ENCODE measurements at regions not wholly inside any gene's neighbourhood (a gene's known extent, or its start where the extent isn't known, plus 50 kb on each side); places are given as distances from the start of the nearest gene placed in this dataset.
A peak's percentile ranks its signal among the peaks of the same experiment; 100 is the strongest.

DNA sequence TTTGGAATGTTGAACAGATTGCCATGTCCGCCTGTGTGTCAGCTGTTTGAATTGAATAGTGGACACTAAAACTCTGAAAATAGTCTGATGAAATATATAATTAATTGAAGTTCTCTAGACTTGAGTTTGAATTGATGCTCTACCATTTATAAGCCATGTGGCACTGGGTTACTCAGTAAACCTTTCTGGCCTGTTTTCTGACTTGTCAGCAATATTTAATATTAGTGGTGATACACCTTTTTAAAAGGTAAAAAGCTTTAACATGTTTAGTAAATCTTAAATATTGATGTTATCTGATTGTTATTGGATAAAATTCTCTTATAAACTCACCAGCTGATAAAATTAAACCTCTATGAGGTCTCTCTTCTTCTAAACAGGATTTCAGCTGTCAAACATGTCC is 695.4 kb upstream of the HS3ST1 start:
- CTCF ChIA-PET = no interaction called here
- POLR2A ChIA-PET = no interaction called here
- Histone ChIP-seq H3K4me1 (no peaks in the 10 kb centered on the region), H3K4me3 (no peak overlapping the region), H3K27ac (no peak overlapping the region), H3K4me2 (no peak overlapping the region), H3K9me3 (no peaks in the 10 kb centered on the region)
- peak; percentile 58 for TF ChIP-seq MAFK (IDR thresholded peaks at IDR 0.05; ENCODE audit: partially characterized antibody)
- TF ChIP-seq CBX2 (IDR thresholded peaks at IDR 0.05; ENCODE audit: borderline replicate concordance, low read depth) = no peak
- no peak for DNase-seq (ENCODE audit: low read depth in 1 of 2, low spot score in 1 of 2)
- ATAC-seq = no peak
- no peak for FAIRE-seq
- 0% methylated on average over 1 of the region's 1 CpG for WGBS (ENCODE audit: missing lambda C conversion rate)

DNA sequence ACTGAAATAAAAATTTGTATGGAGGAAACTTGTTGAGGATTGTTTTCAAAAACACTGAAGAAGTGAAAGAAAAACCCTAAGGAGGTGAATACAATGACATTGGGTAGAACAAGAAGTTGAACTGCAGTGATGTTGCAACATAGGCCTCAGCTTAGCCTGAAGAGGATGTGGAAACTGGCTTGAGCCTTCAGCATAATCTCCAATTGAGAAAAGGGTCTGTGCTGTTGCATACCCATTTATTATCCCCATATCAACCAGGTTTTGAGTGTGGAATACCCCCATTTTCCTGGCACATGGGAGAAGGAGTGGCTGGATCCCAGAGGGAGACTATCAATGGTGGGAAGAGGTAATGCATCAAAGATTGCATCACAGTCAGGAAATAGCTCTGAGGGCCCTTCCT is 695.0 kb upstream of the HS3ST1 start:
- Histone ChIP-seq H3K4me2 (no peak overlapping the region), H3K4me3 (no peak overlapping the region), H3K9me3 (no peaks in the 10 kb centered on the region), H3K4me1 (no peaks in the 10 kb centered on the region), H3K27ac (no peak overlapping the region)
- TF ChIP-seq RFX5 (IDR thresholded peaks at IDR 0.05) = no peak
- ChIA-PET POLR2A (no interaction called here), CTCF (no interaction called here)
- no peak for DNase-seq (ENCODE audit: low read depth in 1 of 2, low spot score in 1 of 2)
- ATAC-seq = no peak
- FAIRE-seq = no peak

DNA sequence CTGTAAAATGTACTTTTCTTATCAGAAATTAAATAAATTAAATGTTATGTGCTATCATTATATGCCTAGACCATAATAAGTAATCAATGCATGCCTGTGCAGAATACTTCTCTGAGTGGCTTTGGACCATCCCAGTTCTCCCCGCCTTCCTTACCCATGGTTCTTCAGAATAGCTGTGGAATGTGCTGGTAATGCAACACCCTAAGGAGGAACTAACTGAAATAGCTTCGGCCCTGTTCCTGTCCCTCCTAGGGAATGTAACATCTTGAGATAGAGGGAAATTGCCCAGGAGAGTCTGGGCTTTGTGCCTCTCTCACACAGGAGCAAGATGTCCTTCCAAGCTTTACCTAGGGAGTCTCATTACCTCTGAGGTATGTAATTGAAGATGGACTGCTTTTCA is 693.6 kb upstream of the HS3ST1 start:
- Histone ChIP-seq H3K4me2 (no peak overlapping the region), H3K4me3 (no peak overlapping the region), H3K4me1 (no peaks in the 10 kb centered on the region), H3K27ac (no peak overlapping the region), H3K9me3 (no peaks in the 10 kb centered on the region)
- ATAC-seq (no peak), FAIRE-seq (no peak), DNase-seq (ENCODE audit: low read depth in 1 of 2, low spot score in 1 of 2) (no peak)
- POLR2A ChIA-PET = no interaction called here
- TF ChIP-seq SREBF2 (IDR thresholded peaks at IDR 0.05) (no peak), RAD21 (conservative IDR thresholded peaks at IDR 0.05 in 1 of 2, IDR thresholded peaks at IDR 0.05 in 1 of 2) (no peak), HOXB13 (CRISPR knock-in tag; IDR thresholded peaks at IDR 0.05; ENCODE audit: low read depth) (no peak)
- TF ChIP-seq, protein P1, sequence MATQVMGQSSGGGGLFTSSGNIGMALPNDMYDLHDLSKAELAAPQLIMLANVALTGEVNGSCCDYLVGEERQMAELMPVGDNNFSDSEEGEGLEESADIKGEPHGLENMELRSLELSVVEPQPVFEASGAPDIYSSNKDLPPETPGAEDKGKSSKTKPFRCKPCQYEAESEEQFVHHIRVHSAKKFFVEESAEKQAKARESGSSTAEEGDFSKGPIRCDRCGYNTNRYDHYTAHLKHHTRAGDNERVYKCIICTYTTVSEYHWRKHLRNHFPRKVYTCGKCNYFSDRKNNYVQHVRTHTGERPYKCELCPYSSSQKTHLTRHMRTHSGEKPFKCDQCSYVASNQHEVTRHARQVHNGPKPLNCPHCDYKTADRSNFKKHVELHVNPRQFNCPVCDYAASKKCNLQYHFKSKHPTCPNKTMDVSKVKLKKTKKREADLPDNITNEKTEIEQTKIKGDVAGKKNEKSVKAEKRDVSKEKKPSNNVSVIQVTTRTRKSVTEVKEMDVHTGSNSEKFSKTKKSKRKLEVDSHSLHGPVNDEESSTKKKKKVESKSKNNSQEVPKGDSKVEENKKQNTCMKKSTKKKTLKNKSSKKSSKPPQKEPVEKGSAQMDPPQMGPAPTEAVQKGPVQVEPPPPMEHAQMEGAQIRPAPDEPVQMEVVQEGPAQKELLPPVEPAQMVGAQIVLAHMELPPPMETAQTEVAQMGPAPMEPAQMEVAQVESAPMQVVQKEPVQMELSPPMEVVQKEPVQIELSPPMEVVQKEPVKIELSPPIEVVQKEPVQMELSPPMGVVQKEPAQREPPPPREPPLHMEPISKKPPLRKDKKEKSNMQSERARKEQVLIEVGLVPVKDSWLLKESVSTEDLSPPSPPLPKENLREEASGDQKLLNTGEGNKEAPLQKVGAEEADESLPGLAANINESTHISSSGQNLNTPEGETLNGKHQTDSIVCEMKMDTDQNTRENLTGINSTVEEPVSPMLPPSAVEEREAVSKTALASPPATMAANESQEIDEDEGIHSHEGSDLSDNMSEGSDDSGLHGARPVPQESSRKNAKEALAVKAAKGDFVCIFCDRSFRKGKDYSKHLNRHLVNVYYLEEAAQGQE (IDR thresholded peaks at IDR 0.05) = no peak
- WGBS (ENCODE audit: missing lambda C conversion rate) = 0% methylated on average over 2 of the region's 2 CpGs
- CTCF ChIA-PET = no interaction called here

- 4% methylated on average over 2 of the region's 2 CpGs for WGBS (ENCODE audit: missing lambda C conversion rate)
Observed at GRCh38 chr4:12120968-12121367, 692.3 kb upstream of the HS3ST1 start.

More at GRCh38 chr4:12120968-12121367, 692.3 kb upstream of the HS3ST1 start:
- TF ChIP-seq CHD4 (IDR thresholded peaks at IDR 0.05; ENCODE audit: borderline replicate concordance) (no peak), PHF8 (IDR thresholded peaks at IDR 0.05; ENCODE audit: borderline replicate concordance, low read depth) (no peak), FOSB (CRISPR knock-in tag; IDR thresholded peaks at IDR 0.05) (no peak), ATOH8 (CRISPR knock-in tag; IDR thresholded peaks at IDR 0.05; ENCODE audit: low read depth) (no peak), ELK1 (IDR thresholded peaks at IDR 0.05; ENCODE audit: low read depth, low read length) (no peak), HEYL (CRISPR knock-in tag; IDR thresholded peaks at IDR 0.05) (no peak)
- TF ChIP-seq, protein P2, sequence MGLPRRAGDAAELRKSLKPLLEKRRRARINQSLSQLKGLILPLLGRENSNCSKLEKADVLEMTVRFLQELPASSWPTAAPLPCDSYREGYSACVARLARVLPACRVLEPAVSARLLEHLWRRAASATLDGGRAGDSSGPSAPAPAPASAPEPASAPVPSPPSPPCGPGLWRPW (IDR thresholded peaks at IDR 0.05) = no peak
- POLR2A ChIA-PET = no interaction called here
- ATAC-seq (no peak), DNase-seq (ENCODE audit: low read depth in 1 of 2, low spot score in 1 of 2) (no peak), FAIRE-seq (no peak)
- Histone ChIP-seq H3K4me2 (no peak overlapping the region), H3K27ac (no peak overlapping the region), H3K9me3 (no peaks in the 10 kb centered on the region), H3K4me3 (no peak overlapping the region), H3K4me1 (no peaks in the 10 kb centered on the region)
- CTCF ChIA-PET = no interaction called here
